ENCODE measurements at regions not wholly inside any gene's neighbourhood (a gene's known extent, or its start where the extent isn't known, plus 50 kb on each side); places are given as distances from the start of the nearest gene placed in this dataset.

DNA sequence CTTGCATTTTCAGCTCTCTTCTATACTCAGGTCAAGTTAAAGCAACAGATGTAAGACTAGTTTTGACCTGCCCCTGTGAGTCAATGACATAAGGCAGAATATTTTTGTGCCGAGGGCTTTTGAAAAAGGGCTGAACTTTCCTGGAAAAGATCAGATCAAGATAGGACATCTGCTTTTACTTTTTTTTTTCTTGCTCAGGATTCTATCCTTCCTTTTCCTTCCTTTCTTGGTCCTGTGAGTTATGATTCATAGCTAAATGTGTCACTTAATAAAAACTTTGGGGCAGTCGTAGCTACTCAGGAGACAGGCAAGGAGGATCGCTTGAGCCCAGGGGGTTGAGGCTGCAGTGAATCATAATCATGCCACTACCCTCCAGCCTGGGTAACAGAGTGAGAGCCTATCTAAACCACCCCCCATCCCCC lies 84.3 kb upstream of the BRINP1 start:
- H3K4me1 ChIP-seq: no peaks in the 10 kb centered on the region
- no peak overlapping the region for H3K27ac ChIP-seq
- no peak for ATAC-seq
- no peaks in the 10 kb centered on the region for H3K27me3 ChIP-seq
- no peak overlapping the region for H3K4me3 ChIP-seq
- TF ChIP-seq, protein P1, sequence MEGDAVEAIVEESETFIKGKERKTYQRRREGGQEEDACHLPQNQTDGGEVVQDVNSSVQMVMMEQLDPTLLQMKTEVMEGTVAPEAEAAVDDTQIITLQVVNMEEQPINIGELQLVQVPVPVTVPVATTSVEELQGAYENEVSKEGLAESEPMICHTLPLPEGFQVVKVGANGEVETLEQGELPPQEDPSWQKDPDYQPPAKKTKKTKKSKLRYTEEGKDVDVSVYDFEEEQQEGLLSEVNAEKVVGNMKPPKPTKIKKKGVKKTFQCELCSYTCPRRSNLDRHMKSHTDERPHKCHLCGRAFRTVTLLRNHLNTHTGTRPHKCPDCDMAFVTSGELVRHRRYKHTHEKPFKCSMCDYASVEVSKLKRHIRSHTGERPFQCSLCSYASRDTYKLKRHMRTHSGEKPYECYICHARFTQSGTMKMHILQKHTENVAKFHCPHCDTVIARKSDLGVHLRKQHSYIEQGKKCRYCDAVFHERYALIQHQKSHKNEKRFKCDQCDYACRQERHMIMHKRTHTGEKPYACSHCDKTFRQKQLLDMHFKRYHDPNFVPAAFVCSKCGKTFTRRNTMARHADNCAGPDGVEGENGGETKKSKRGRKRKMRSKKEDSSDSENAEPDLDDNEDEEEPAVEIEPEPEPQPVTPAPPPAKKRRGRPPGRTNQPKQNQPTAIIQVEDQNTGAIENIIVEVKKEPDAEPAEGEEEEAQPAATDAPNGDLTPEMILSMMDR (IDR thresholded peaks at IDR 0.05): no peak
- no peak for FAIRE-seq
- WGBS, 2 donors: 50 to 67% methylated on average over 3 of the region's 3 CpGs
- DNase-seq: no peak
- no peaks in the 10 kb centered on the region for H3K9me3 ChIP-seq
- H3K36me3 ChIP-seq: no peaks in the 10 kb centered on the region
- intact Hi-C loops (cut with DNase I): no loop called here

DNA sequence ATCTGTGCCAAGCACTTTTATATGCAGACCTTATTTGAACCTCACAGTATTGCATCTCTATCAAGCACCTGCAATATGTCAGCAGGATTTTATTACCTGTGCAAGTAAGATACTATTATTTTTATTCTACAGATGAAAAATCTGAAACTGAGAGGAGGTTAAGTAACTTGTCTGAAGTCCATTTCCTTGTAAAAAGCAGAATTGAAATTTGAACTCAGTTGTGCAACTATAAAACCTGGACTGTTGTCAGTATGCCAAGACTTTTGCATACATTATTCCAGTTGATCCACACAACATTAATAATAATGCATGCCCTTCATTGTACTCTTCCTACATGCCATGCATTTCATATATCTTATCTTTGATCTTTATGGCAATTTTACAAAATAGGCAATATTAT lies 82.2 kb upstream of the BRINP1 start:
- Histone ChIP-seq H3K9me3 (no peaks in the 10 kb centered on the region), H3K36me3 (no peaks in the 10 kb centered on the region), H3K4me1 (no peaks in the 10 kb centered on the region), H3K27ac (no peak overlapping the region), H3K4me3 (no peak overlapping the region), H3K27me3 (no peaks in the 10 kb centered on the region)
- FAIRE-seq (no peak), ATAC-seq (no peak), DNase-seq (no peak)
- intact Hi-C loops (cut with DNase I): no loop called here
- TF ChIP-seq, protein P1 (IDR thresholded peaks at IDR 0.05): no peak

DNA sequence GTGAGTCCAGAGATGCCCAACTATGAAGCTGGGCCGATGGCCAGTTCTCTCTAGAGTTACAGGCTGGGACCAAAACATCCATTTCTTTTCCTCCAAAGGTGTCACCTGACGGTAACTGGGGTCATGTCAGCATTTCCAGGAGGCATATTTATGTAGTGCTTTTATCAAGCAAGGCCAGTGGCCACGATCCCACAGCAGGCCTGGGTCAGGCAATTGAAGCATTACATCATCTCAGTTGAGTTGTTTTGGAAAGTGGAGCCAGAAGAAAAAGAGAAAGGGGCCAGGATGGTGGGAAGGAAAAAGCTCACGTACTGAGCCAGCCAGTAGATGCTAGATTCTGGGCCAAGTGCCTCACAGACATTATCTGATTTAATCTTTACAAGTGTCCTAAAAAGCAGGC lies 73.9 kb upstream of the BRINP1 start:
- FAIRE-seq (no peak), DNase-seq (no peak), ATAC-seq (no peak)
- intact Hi-C loops (cut with DNase I): no loop called here
- Histone ChIP-seq H3K4me3 (no peak overlapping the region), H3K9me3 (no peaks in the 10 kb centered on the region), H3K36me3 (no peaks in the 10 kb centered on the region), H3K27ac (no peak overlapping the region), H3K4me1 (no peaks in the 10 kb centered on the region), H3K27me3 (no peaks in the 10 kb centered on the region)
- TF ChIP-seq, protein P1 (IDR thresholded peaks at IDR 0.05): no peak
- WGBS, 2 donors: 47 to 49% methylated on average over 4 of the region's 4 CpGs

DNA sequence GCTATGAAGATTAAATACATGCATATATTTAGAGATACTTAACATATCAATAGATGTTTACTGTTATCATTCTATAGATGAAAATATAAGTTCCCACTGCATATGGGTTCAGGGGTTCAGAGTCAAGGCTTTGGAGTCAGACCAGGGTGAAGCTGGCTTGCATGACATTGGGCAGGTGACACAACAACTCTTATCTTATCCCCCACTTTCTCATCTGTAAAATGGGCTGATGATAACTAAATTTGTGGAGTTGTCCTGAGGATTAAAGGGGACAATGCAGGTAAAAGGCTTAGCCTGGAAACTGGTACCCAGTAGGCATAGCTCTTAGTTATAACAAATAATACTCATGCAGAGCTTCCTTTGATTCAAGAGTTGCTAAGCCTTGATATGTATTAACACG lies 72.6 kb upstream of the BRINP1 start:
- no peaks in the 10 kb centered on the region for H3K27me3 ChIP-seq
- TF ChIP-seq, protein P1 (IDR thresholded peaks at IDR 0.05): no peak
- H3K4me1 ChIP-seq: no peaks in the 10 kb centered on the region
- DNase-seq (no peak), ATAC-seq (no peak), FAIRE-seq (no peak)
- intact Hi-C loops (cut with DNase I): no loop called here
- H3K4me3 ChIP-seq: no peak overlapping the region
- no peak overlapping the region for H3K27ac ChIP-seq
- H3K9me3 ChIP-seq: no peaks in the 10 kb centered on the region
- 43 to 51% methylated on average over 1 of the region's 1 CpG for WGBS, 2 donors
- no peaks in the 10 kb centered on the region for H3K36me3 ChIP-seq

- DNase-seq (no peak), FAIRE-seq (no peak), ATAC-seq (no peak)
- intact Hi-C loops (cut with DNase I): no loop called here
- TF ChIP-seq, protein P1 (IDR thresholded peaks at IDR 0.05): no peak
- Histone ChIP-seq H3K27ac (no peak overlapping the region), H3K4me1 (no peaks in the 10 kb centered on the region), H3K4me3 (no peak overlapping the region), H3K36me3 (no peaks in the 10 kb centered on the region), H3K9me3 (no peaks in the 10 kb centered on the region), H3K27me3 (no peaks in the 10 kb centered on the region)
- 9 to 20% methylated on average over 2 of the region's 2 CpGs for WGBS, 2 donors
Measured at GRCh38 chr9:119441338-119441737, 72.1 kb upstream of the BRINP1 start.
